NT2/D1 (cell line): ENCODE measurements at regions not wholly inside any gene's neighbourhood (a gene's known extent, or its start where the extent isn't known, plus 50 kb on each side); places are given as distances from the start of the nearest gene placed in this dataset.

Experiments used
- YY1 ChIP-seq: IDR thresholded peaks from 2 replicates; pipeline ENCODE4 v1.6.1; 2011; ENCODE audit not compliant: insufficient read length, insufficient read depth
- ZNF274 ChIP-seq: IDR thresholded peaks from 2 replicates; pipeline ENCODE4 v1.6.1; 2011; ENCODE audit warnings: mild to moderate bottlenecking, low read depth, low read length

- TF ChIP-seq YY1 (no peak), ZNF274 (no peak)
Measured at GRCh38 chr10:62979921-62980320, 153.2 kb upstream of the NRBF2 start.
